Smooth muscle cell (in vitro differentiated cells): ENCODE measurements at regions not wholly inside any gene's neighbourhood (a gene's known extent, or its start where the extent isn't known, plus 50 kb on each side); places are given as distances from the start of the nearest gene placed in this dataset.

ENCODE experiments used
- DNase-seq: peaks from one replicate; lab custom pipeline; 2025; ENCODE audit not compliant: unreplicated experiment; lab: John Stamatoyannopoulos, UW
- H2AFZ ChIP-seq: fragments of 200-600 bp; sonication (generic); 2 replicates; pipeline ENCODE4 v1.6.0; 2016; ENCODE audit warnings: antibody characterized with exemption, low read depth, mild to moderate bottlenecking
- H3F3A ChIP-seq: fragments of 200-600 bp; sonication (generic); 2 replicates; pipeline ENCODE4 v1.6.0; 2017; ENCODE audit warnings: antibody characterized with exemption, low read depth
- H3K27ac ChIP-seq: fragments of 200-600 bp; sonication (generic); 2 replicates; pipeline ENCODE4 v1.5.1; 2016; ENCODE audit warnings: low read depth, mild to moderate bottlenecking
- H3K27me3 ChIP-seq: fragments of 200-600 bp; sonication (generic); 2 replicates; pipeline ENCODE4 v1.6.1; 2016; ENCODE audit warnings: low read depth, mild to moderate bottlenecking
- H3K36me3 ChIP-seq: fragments of 200-600 bp; sonication (generic); 2 replicates; pipeline ENCODE4 v1.5.1; 2016; ENCODE audit warnings: low read depth
- H3K4me1 ChIP-seq: fragments of 200-600 bp; sonication (generic); 2 replicates; pipeline ENCODE4 v1.5.1; 2016; ENCODE audit warnings: low read depth
- H3K4me2 ChIP-seq: fragments of 200-600 bp; sonication (generic); 2 replicates; pipeline ENCODE4 v1.6.0; 2016; ENCODE audit warnings: mild to moderate bottlenecking
- H3K4me3 ChIP-seq: fragments of 200-600 bp; sonication (generic); 2 replicates; pipeline ENCODE4 v1.5.1; 2016; ENCODE audit warnings: mild to moderate bottlenecking
- H3K79me2 ChIP-seq: fragments of 200-600 bp; sonication (generic); 2 replicates; pipeline ENCODE4 v1.6.0; 2016; ENCODE audit warnings: low read depth, mild to moderate bottlenecking
- H3K9ac ChIP-seq: fragments of 200-600 bp; sonication (generic); 2 replicates; pipeline ENCODE4 v1.6.0; 2016; ENCODE audit warnings: low read depth
- H3K9me3 ChIP-seq: fragments of 200-600 bp; sonication (generic); replicated peaks from 2 replicates; pipeline ENCODE4 v1.5.1; 2016; ENCODE audit warnings: low read depth
- H4K20me1 ChIP-seq: fragments of 200-600 bp; sonication (generic); 2 replicates; pipeline ENCODE4 v1.6.0; 2016; ENCODE audit warnings: low read depth
- WGBS: methylation state at CpG from one replicate; pipeline ENCODE4 v1.1.7; 2016; ENCODE audit warnings: low lambda C conversion rate; 5-methylcytosine and 5-hydroxymethylcytosine counted together
- TF ChIP-seq, protein P1 (sequence below): fragments of 200-600 bp; sonication (generic); IDR thresholded peaks from 2 replicates; pipeline ENCODE4 v1.5.1; 2017; ENCODE audit warnings: borderline replicate concordance, mild to moderate bottlenecking, antibody characterized with exemption; ENCODE audit not compliant: insufficient read depth, poor library complexity, severe bottlenecking

GRCh38 chr2:14815201-14815600, 182.7 kb downstream of the LRATD1 start:
- TF ChIP-seq, protein P1, sequence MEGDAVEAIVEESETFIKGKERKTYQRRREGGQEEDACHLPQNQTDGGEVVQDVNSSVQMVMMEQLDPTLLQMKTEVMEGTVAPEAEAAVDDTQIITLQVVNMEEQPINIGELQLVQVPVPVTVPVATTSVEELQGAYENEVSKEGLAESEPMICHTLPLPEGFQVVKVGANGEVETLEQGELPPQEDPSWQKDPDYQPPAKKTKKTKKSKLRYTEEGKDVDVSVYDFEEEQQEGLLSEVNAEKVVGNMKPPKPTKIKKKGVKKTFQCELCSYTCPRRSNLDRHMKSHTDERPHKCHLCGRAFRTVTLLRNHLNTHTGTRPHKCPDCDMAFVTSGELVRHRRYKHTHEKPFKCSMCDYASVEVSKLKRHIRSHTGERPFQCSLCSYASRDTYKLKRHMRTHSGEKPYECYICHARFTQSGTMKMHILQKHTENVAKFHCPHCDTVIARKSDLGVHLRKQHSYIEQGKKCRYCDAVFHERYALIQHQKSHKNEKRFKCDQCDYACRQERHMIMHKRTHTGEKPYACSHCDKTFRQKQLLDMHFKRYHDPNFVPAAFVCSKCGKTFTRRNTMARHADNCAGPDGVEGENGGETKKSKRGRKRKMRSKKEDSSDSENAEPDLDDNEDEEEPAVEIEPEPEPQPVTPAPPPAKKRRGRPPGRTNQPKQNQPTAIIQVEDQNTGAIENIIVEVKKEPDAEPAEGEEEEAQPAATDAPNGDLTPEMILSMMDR, result no peak
- Histone ChIP-seq H3K79me2 (no peaks in the 10 kb centered on the region), H3K36me3 (no peaks in the 10 kb centered on the region), H3K4me1 (no peaks in the 10 kb centered on the region), H3K9me3 (no peaks in the 10 kb centered on the region), H3K4me3 (no peak overlapping the region), H3F3A (no peaks in the 10 kb centered on the region), H3K27ac (no peak overlapping the region), H3K27me3 (no peaks in the 10 kb centered on the region), H2AFZ (no peak overlapping the region), H3K9ac (no peak overlapping the region), H4K20me1 (no peaks in the 10 kb centered on the region), H3K4me2 (no peak overlapping the region)
- WGBS, result 75% methylated on average over 1 of the region's 1 CpG
- no peak for DNase-seq

GRCh38 chr2:14816069-14817060, 183.8 kb downstream of the LRATD1 start:
- Histone ChIP-seq H4K20me1 (no peaks in the 10 kb centered on the region), H3K4me1 (no peaks in the 10 kb centered on the region)
- 70% methylated on average over 9 of the region's 9 CpGs for WGBS

GRCh38 chr2:14817848-14818247, 185.3 kb downstream of the LRATD1 start:
- no peaks in the 10 kb centered on the region for H3K4me1 ChIP-seq
- no peaks in the 10 kb centered on the region for H3K27me3 ChIP-seq
- H3K9me3 ChIP-seq, result no peaks in the 10 kb centered on the region
- TF ChIP-seq, protein P1, result no peak
- no peak overlapping the region for H3K9ac ChIP-seq
- 65% methylated on average over 4 of the region's 4 CpGs for WGBS
- H4K20me1 ChIP-seq, result no peaks in the 10 kb centered on the region
- no peaks in the 10 kb centered on the region for H3F3A ChIP-seq
- DNase-seq, result no peak
- no peak overlapping the region for H3K4me2 ChIP-seq
- H3K36me3 ChIP-seq, result no peaks in the 10 kb centered on the region
- H3K4me3 ChIP-seq, result no peak overlapping the region
- no peak overlapping the region for H3K27ac ChIP-seq
- no peak overlapping the region for H2AFZ ChIP-seq
- no peaks in the 10 kb centered on the region for H3K79me2 ChIP-seq

More at GRCh38 chr2:14816069-14817060, 183.8 kb downstream of the LRATD1 start:
- TF ChIP-seq, protein P1, result no peak
- no peak for DNase-seq
- Histone ChIP-seq H3K4me3 (no peak overlapping the region), H3K9me3 (no peaks in the 10 kb centered on the region), H3K9ac (no peak overlapping the region), H3K27ac (no peak overlapping the region), H3K36me3 (no peaks in the 10 kb centered on the region), H3F3A (no peaks in the 10 kb centered on the region), H3K4me2 (no peak overlapping the region), H2AFZ (no peak overlapping the region), H3K79me2 (no peaks in the 10 kb centered on the region), H3K27me3 (no peaks in the 10 kb centered on the region)
